ENCODE measurements at regions not wholly inside any gene's neighbourhood (a gene's known extent, or its start where the extent isn't known, plus 50 kb on each side); places are given as distances from the start of the nearest gene placed in this dataset.
"Not testable (repeated sequence)": the region's sequence is repeated elsewhere in the genome, so short reads cannot be mapped to it uniquely, and the experiment has no call there.

DNA sequence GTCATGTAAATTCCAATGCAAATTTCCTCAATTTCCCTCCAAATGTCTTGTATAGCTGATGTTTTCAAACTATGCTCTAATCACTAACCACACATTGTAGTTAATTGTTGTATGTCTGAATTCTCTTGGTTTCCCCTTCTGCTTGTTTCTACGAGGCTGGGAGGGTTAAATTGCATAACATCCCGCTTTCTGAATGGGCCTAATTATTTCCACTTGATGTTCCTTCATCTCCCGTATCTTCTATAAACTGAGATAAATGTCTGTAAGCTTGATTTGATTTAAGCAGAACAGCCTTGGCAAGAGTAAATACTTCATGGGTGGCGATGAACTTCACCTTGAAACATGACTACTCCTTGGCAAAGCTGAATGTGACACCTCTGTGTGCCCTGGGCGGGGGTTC is 72.2 kb downstream of the SERINC2 start:
- no peak for DNase-seq

DNA sequence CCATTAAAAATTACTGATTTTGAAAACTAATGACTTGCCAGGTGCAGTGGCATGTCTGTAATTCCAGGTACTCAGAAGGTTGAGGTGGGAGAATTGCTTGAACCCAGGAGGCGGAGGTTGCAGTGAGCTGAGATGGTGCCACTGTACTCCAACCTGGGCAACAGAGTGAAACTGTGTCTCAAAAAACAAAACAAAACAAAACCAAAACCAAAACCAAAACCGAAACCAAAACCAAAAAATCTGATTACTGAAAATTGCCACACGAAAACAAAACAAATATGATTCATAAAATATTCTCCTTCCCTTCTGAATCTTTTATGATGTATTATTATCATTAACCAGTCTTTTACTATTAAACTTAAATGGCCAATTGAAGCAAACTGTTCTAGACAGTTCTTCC is 74.1 kb downstream of the SERINC2 start:
- no peak for DNase-seq

DNA sequence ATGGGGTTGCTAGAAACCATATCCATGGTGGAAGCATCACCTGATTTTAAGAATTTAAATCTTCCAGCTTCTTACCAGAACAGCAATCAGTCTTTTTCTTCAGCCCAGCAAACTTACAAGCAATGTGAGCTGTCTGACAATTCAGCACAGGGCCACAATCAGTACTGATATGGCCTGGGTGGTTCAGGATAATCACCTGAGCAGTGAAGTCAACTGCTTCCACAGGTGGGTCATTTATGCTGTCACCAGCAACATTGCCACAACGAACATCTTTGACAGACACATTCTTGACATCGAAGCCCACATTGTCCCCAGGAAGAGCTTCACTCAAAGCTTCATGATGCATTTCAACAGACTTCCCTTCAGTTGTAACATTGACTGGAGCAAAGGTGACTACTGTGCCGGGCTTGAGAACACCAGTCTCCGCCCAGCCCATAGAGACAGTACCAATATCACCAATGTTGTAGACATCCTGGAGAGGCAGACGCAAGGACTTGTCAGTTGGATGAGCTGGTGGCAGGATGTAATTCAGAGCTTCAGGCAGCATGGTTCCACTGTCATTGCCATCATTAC is 74.8 kb downstream of the SERINC2 start:
- DNase-seq: no peak

DNA sequence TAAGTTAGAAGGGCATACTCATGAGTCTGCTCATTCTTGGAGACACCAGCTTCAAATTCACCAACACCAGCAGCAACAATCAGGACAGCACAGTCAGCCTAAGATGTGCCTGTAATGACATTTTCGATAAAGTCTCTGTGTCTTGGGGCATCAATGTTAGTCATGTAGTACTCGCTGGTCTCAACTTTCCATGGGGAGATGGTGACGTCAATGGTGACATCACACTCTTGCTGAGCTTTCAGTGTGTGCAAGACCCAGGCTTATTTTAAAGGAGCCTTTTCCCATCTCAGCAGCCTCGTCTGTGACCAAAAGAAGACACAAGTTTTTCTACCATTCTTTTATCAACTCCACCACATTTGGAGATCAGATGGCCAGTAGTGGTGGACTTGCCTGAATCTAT is 75.5 kb downstream of the SERINC2 start:
- DNase-seq: no peak

DNA sequence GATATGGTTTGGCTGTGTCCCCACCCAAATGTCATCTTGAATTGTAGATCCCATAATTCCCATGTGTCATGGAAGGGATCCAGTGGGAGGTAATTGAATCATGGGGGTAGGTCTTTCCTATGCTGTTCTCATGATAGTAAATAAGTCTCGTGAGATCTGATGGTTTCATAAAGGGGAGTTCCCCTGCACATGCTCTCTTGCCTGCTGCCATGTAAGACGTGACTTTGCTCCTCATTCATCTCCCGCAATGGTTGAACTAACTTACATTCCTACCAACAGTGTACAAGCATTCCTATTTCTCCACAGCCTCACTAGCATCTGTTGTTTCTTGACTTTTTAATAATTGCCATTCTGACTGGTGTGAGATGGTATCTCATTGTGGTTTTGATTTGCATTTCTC is 76.6 kb downstream of the SERINC2 start:
- not testable (repeated sequence) for DNase-seq

DNA sequence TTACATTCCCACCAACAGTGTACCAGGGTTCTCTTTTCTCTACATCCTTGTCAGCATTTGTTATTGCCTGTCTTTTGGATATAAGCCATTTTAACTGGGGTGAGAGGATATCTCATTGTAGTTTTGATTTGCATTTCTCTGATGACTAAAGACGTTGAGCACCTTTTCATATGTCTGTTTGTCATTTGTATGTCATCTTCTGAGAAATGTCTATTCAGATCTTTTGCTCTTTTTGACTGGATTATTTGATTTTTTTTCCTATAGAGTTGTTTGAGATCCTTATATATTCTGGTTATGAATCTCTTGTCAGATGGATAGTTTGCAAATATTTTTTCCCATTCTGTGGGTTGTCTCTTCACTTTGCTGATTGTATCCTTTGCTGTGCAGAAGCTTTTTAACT is 77.6 kb downstream of the SERINC2 start:
- DNase-seq: not testable (repeated sequence)

DNA sequence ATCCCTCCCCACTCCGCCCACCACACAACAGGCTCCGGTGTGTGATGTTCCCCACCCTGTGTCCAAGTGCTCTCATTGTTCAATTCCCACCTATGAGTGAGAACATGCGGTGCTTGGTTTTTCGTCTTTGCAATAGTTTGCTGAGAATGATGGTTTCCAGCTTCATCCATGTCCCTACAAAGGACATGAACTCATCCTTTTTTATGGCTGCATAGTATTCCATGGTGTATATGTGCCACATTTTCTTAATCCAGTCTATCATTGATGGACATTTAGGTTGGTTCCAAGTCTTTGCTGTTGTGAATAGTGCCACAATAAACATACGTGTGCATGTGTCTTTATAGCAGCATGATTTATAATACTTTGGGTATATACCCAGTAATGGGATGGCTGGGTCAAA is 81.0 kb upstream of the TINAGL1 start:
- not testable (repeated sequence) for DNase-seq

DNA sequence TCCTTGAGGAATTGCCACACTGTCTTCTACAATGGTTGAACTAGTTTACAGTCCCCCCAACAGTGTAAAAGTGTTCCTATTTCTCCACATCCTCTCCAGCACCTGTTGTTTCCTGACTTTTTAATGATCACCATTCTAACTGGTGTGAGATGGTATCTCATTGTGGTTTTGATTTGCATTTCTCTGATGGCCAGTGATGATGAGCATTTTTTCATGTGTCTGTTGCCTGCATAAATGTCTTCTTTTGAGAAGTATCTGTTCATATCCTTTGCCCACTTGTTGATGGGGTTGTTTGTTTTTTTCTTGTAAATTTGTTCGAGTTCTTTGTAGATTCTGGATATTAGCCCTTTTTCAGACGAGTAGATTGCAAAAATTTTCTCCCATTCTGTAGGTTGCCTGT is 80.5 kb upstream of the TINAGL1 start:
- not testable (repeated sequence) for DNase-seq

DNA sequence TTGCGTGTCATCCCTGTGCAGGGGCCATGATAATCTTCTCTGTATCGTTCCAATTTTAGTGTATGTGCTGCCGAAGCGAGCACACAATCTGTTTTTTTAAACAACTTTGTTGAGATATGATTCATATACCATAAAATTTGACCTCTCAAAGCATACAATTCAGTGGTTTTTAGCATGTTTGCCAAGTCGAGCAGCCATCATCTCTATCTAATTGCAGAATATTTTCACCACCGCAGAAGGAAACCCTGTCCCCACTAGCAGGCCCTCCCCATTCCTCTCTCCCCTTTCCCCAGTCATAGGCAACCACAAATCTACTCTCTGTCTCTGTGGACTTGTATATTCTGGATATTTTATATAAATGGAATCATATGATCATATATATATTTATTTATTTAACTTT is 78.7 kb upstream of the TINAGL1 start:
- no peak for DNase-seq

DNA sequence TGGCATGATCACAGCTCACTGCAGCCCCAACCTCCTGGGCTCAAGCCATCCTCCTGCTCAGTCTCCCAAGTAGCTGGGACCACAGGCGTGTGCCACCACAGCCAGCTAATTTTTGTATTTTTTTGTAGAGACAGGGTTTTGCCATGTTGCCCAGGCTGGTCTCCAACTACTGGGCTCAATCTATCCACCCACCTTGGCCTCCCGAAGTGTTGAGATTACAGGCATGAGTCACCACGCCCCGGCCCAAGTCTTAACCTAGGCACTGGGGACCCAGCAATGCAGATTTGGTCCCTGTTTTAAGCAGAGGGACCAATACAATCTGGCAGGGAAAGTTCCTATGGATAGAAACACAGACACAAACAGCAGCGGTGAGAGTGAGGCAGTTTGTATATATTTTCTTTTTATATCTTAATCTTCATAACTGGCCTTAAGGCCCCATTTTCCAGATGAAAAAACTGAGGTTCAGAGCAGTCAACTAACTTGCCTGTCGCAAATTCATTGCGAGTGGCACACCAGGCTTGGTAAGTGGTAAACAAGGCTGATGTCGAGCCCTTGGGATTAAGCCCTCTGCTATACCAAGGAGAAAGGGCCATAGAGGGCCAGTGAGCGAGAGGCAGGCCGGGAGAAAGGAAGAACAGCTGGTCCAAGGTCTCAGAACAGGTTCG is 77.8 kb upstream of the TINAGL1 start:
- no peak for DNase-seq

DNA sequence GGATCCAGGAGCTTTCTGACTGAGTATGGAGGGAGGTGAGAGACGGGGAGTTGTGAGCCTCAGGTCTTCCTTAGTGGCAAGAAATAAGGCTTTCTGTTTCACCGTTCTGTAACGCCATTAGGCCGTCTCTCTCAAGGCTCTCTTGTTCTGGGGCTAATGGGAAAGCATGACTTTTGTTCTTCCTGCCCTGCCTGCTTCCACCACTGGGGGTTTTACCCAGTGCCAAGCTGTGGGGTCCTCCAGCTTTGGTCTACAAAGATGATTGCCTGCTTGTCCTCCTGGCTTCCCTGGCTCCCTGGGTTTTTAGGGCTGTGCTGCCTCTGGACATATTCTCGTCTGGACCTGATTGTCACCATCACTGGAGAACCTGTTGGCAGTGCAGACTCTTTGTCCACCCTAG is 74.8 kb upstream of the TINAGL1 start:
- no peak for DNase-seq

DNA sequence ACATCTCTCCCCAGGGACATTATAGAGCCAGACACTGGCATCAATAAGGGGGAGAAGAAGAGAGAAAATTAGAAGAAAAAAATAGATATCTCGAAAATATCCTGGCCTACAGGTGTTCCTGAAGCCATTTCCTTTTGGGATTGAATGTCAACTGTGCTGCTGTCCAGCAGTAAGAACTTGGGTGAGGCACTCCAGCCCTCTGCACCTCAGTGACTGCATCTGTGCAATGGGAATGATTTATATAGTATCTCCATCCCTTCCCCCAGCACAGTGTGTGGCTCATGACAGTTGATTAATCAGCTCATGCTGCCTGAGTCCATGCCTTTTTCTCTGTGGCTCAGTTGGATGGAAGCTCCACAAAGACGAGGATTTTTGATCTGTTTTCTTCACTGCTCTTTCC is 74.1 kb upstream of the TINAGL1 start:
- no peak for DNase-seq

DNA sequence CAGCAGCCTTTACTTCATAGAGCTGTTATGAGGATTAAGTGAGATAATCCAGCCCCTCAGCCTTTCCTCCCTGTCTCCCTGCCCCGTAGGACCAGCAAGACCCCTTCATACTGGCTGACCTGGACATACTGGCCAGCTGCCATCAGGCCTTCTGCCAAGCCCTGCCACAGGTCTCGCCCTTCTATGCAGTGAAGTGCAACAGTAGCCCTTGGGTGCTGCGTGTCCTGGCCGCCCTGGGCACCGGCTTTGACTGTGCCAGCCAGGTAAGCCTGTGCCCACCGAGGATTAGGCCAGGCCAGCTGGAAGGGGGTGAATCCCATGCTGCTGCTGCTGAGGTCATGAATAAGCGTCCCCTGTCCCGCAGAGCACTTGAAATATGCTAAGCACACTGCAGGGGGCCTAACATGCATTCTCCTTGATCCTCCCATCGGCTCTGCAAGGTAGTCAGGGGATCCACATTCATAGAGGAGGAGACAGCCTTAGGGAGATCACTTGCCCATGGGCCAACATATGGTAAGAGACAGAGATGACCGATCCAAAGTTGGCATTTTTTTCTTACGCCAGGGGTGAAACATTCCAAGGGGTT is 73.3 kb upstream of the TINAGL1 start:
- peak; percentile 32 to 73 for DNase-seq

DNA sequence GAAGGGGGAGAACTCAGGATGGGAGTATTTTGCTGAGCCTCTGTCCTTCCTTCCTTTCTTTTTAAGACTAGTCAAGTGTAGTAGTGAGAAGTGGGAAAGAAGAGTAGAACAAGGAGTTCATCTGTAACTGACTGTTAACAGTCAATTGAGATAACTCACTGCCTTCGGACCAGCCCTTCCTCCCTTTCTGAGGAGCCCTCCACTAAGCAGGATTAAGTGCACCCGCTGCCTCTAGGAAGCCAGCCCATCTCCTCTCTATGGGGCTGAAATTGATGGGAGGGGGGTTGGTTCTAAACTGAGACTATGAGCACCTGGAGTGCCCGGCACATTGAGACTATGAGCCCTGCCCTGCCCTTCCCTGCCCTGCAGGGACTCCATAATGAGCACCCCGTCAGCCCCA is 72.7 kb upstream of the TINAGL1 start:
- DNase-seq: peak in 1 of 2 experiments; percentile 27

DNA sequence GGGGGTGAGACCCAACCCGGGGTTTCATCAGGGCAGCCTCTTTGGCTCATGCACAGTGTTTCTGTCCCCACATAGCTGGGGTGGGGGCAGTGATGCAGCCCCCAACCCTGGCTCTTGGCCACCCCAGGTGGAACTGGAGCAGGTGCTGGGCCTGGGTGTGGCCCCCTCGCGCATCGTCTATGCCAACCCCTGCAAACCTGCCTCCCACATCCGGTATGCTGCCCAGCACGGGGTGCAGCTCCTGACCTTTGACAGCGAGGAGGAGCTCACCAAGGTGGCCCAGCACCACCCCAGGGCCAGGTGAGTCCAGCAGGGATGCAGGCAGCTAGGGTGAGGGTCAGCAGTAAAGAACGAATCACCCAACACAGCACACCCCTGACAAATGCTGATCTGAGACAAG is 72.3 kb upstream of the TINAGL1 start:
- no peak for DNase-seq

DNA sequence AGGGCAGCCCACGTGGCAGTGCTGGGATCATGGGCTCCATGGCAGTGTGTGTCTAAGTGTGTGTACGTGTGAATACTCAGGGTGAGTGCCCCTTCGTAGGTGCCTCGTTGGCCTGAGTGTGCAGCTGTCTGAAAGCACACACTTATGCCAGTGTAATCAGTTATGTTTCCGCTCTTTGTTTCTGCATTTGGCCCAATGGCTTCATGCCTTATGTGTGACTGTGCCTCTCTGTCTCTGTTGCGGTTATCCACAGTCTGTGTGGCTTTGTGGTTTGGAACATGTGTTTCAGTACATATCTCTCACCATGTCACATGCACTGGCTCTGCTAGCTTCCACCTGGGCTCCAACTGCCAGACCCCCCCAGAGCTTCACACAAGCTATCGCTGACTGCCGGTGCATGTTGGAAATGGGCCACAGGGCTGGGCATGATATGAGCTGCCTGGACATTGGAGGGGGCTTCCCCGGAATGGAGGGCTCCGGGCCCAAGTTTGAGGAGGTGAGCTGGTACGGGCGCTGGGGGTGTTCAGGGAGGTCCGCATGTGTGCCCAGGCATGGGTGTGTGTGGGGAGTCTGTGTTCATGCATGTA is 70.3 kb upstream of the TINAGL1 start:
- no peak for DNase-seq

DNA sequence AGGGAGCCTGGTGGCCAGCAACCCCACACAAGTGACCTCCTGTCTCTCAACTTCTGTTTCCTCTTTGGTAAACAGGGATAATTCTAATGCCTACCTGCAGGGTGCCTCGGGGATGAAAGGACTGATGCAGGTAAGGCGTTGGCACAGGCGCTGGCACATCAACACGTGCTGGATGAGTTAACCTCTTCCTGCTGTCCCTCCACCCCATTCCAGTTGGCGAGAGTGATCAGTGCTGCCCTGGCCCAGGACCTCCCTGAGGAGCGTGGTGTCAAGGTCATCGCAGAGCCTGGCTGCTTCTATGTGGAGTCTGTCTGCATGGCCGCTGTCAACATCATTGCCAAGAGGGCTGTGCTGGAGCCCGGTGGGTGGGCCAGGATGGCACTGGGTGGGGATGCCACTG is 69.1 kb upstream of the TINAGL1 start:
- no peak for DNase-seq

DNA sequence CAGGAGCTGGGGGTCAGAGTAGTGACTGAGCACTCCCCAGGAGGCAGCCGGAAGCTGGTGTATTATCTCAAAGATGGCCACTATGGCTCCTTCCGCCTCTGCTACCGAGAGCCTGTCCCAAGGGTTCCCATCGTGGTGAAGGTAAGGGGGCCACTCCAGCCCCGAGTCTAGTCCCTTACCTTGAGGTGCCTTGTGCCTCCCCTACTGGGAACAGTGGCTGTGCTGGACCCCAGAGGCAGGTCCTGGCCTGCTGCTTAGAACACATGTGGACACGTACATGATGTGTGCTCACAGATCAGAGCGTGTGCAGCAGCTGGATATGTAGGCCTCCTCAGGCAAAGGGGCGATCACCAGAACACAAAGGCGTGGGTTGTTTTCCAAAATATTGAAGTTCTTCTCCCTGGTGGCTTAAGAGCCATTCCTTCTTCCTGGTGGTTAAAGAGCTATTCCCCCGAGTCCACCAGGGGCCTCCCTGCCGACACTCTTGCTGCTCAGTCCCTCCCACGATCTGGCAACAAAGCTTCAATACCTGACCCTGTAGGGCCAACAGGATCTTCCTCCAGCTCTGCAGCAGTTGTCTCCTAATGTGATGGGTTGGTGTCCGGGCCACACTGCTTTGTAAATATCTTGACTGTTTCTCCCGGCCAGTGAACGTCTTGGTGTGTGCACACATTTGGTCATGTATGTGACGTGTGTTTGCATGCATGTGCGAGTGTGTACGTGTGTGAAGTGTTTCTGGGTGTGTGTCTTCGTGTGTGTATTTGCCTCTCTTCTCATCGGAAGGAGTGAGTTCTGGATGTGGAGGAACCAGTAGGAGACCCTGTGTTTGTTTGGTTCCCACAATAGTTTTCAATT is 68.4 kb upstream of the TINAGL1 start:
- no peak for DNase-seq

DNA sequence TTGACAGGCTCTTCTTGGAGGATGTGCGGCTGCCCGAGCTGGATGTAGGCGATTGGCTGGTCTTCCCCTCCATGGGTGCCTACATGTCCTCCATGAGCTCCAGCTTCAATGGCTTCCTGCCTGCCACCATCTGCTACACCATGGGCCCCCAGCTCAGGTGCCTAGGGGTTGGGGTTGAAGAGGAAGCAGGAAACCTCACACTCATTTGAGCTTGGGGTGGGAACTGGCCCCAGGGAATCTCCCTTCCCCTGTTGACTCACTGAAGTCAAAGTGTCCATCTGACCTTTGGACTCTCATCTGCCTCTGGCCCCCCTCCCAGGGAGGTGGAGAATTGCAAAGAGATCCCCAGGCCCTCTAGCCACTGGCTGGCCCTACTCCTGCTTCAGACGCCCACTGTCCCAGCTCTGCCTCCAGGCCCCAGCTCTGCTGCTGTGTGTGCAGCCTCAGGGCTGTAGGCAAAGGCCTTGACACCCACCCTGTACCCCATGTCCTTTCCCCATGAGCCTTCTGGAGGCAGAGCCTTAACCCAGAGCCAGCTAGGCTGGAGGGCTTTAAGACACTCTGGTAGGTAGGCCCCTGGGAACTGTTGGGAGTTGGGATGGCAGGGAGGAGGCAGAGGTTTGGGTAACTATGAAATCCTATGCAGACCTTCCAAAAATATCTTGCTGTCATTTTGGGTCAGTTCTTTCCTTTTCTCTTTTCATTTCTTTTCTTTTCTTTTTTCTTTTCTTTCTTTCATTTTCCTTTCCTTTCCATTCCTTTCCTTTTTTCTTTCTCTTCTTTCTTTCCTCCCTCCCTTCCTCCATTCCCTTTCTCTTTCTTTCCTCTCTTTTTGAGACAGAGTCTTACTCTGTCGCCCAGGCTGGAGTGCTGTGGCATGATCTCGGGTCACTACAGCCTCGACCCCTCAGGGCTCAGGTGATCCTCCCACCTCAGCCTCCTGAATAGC is 66.9 kb upstream of the TINAGL1 start:
- DNase-seq: no peak

DNA sequence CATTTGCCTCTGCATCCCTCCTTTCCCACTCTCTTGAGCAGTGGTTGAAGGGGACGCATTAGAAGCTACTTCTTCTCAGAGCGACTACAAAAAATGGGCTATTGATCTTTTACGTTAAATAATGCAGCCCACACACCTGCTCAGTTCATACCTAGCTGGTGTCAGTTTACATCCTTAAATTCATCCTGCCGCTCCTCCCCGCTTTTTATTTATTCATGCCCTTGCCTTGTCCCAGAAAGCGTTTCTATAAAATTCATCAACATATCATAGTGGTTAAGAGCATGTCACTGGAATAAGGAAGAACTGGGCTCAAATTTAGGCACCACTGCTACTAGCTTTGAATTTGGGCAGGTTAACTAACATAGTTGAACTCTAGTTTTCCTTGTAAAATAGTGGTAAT is 66.0 kb upstream of the TINAGL1 start:
- no peak for DNase-seq

DNA sequence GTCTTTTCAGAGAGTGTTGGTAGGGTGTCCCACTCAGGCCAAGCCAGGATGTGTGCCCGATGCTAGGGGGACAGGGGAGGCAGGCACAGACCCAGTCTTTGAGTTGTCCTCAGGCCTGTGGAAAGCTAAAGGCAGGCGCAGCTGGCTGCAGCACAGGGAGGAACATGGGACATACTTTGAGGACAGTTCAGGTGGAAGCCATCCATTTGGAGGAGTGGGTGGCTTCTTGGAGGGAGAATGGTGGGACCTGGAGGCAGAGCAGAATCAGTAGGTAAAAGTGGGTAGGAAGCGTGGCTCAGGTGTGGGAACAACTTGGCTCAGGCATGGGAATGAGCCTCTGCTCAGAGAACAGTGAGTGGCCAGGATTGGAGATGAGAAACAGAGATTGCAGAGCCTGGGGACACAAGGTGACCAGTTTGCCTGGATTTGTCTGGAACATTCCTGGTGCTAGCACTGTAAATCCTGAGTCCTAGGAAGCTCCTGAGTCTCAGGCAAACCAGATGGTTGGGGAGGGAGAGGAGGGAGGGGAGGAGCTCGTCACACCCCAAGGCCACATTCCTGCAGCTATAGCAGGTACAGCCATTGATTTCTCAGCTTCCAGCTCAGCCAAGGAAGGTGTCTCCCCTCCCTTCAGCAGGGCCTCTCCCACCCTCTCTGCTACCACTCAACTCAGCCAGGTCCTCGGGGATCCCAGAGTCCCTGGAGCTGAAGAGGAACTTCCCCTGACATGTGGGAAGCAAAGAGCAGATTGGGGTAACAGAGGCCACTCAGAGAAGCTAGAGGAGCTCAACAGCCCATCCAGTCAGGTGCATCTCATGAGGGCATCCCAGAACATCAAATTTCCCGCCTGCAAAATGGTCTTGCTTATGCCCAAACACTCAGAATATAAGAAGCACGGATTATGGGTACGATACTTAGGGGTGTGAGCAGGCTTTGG is 65.2 kb upstream of the TINAGL1 start:
- DNase-seq: peak in 1 of 2 experiments; percentile 46

Data from NCI-H524 (cell line).